DMS53 treated with DMSO at 0.1 percent for 48 hours (cell line): ENCODE measurements at regions not wholly inside any gene's neighbourhood (a gene's known extent, or its start where the extent isn't known, plus 50 kb on each side); places are given as distances from the start of the nearest gene placed in this dataset.
"Not testable (repeated sequence)": the region's sequence is repeated elsewhere in the genome, so short reads cannot be mapped to it uniquely, and the experiment has no call there.

Experiments used
- DNase-seq: peaks from one replicate; lab custom pipeline; 2025; ENCODE audit not compliant: unreplicated experiment; lab: John Stamatoyannopoulos, UW

DNA sequence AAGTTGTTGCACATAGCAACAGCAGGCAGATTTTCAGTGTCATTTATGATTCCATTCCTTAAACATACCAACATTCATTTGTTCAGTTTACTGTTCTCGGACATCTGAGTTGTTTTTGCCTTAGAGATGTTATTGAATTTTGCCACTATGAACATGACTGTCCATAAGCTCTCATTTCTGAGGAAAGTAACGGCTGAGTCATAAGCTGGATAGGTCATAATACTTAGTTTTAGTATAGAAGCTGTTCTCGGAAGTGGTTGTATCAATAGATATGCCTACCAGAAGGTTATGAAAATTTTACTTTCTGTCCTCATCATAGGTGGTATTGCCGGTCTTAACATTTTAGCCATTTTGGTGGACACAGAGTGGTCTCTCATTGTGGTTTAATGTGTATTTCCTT is 157.1 kb upstream of the CLNK start:
- DNase-seq, result no peak

GRCh38 chr4:10837151-10837550 is 152.6 kb upstream of the CLNK start:
- DNase-seq, result no peak

GRCh38 chr4:10832806-10833628 is 148.4 kb upstream of the CLNK start:
- DNase-seq, result no peak

DNA sequence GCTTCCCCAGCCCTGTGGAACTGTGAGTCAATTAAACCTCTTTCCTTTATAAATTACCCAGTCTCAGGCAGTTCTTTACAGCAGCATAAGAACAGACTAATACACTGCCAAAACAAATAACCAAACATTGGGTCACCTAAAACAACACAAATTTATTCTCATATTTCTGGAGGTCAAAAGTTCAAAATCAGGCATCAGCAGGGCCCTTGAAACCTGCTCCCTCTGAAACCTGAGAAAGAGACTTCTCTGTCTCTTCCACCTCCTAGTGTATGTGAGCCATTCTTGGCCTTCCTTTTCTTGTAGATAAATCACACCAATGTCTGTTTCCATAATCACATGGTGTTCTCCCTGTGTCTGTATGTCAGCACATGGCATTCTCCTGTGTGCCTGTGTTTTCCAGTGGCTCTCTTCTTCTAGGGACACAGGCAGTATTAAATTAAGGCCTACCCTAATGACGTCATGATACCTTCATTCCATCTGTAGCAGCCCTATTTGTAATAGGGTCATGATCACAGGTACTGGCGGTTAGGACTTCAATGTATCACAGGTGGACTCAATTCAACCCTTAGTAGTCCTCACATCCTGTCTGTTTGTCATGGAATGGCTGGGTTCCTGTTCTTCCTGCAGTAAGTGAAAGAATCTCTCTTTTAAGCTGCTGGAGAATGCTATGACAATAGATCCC is 147.3 kb upstream of the CLNK start:
- DNase-seq, result no peak

DNA sequence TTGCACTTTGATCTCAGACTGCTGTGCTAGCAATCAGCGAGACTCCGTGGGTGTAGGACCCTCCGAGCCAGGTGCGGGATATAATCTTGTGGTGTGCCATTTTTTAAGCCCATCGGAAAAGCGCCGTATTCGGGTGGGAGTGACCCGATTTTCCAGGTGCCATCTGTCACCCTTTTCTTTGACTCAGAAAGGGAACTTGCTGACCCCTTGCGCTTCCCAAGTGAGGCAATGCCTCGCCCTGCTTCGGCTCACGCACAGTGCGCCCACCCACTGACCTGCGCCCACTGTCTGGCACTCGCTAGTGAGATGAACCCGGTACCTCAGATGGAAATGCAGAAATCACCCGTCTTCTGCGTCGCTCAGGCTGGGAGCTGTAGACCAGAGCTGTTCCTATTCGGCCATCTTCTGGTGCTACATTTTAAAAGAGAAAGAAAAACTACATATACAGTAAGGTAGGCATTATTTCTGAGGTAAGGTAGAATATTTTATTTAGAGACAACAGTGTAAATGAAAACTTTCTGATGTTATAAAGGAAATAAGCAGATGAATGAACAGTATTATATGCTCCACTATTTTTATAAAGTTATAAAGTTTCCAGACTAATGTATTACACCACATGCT is 144.5 kb upstream of the CLNK start:
- DNase-seq, result peak; percentile 17

- DNase-seq, result no peak
Measured at GRCh38 chr4:10821826-10822225, 137.3 kb upstream of the CLNK start.

DNA sequence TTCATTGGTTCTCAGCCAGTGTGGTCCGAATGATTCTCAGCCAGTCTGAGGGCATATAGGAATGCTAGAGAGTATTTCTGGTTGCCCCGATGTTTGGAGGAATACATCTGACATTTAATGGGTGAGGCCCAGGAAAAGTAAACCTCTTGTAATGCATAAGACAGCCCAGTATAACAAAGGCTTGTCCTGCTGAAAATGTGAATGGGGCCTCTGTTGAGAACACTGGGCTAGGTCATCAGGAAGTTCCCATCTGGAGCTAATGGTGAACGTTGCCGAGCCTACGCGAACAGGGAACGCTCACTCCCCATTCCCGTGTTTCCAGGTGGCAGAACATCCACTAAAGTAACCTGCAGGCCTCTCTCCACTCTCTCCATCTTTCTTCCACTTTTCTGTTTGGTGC is 132.0 kb upstream of the CLNK start:
- no peak for DNase-seq

- DNase-seq, result no peak
Measured at GRCh38 chr4:10811991-10812390, 127.4 kb upstream of the CLNK start.

- DNase-seq, result no peak
Measured at GRCh38 chr4:10810411-10810810, 125.8 kb upstream of the CLNK start.

DNA sequence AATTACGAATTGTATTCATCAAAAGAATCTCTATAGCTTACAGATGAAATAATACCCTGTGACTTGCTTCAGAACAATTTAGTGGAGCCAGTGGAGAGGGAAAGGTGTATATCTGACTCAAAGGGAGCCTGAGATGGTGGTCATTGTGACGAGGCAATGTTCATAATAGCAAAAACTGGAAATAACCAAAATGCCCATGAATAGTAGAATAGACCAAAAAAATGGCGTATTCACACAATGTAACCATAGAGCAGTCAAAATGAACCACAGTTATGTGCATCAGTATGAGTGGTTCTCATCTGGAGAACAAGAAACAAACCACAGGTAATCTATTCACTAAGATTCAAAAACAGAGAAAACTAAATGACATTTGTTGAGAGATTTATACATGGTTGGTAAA is 125.3 kb upstream of the CLNK start:
- no peak for DNase-seq

- no peak for DNase-seq
Measured at GRCh38 chr4:10808591-10808990, 124.0 kb upstream of the CLNK start.

- DNase-seq, result no peak
Measured at GRCh38 chr4:10806953-10807645, 122.5 kb upstream of the CLNK start.

GRCh38 chr4:10803713-10804343 is 119.3 kb upstream of the CLNK start:
- no peak for DNase-seq

- no peak for DNase-seq
Measured at GRCh38 chr4:10787365-10787764, 102.8 kb upstream of the CLNK start.

- DNase-seq, result no peak
Measured at GRCh38 chr4:10784621-10785020, 100.1 kb upstream of the CLNK start.

DNA sequence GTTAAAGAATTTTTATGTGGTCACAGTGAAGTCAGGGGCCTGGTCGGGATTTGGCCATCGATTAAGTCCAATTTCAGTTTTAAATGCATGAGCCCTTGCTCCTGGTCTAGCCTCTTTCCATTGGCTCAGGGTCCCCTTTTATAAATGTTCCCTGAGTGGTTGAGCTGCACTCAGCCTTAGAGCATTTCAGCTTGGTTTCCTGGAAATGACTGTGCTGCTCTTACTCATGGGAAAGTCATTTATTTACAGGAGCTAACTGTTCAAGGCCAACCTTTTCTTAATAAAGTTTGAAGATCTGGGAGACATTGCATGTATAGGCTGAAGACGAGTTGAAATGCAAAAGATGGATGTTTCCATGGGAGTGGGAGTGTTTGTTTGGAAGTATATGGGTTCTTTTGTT is 98.8 kb upstream of the CLNK start:
- DNase-seq, result no peak

DNA sequence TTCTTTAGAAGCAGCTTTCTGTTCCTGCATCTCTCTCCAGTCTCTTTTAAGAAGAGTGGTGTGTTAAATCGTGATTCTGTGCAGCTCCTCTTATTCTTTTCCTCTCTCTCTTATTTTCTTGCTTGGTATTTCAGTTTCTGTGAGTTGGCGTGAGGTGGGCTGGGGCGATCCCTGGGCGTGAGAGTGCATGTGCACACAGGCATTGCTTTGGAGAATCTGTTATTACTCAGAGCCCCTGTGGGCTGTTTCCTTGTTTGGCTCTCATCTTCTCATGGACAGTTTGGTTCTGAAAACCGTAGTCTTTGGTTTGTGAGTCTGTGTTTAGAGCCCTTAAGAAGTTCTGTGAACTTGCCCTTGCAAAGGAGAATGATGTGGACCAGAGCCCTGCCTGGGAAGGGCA is 97.2 kb upstream of the CLNK start:
- no peak for DNase-seq

- not testable (repeated sequence) for DNase-seq
Measured at GRCh38 chr4:10780803-10781202, 96.2 kb upstream of the CLNK start.

DNA sequence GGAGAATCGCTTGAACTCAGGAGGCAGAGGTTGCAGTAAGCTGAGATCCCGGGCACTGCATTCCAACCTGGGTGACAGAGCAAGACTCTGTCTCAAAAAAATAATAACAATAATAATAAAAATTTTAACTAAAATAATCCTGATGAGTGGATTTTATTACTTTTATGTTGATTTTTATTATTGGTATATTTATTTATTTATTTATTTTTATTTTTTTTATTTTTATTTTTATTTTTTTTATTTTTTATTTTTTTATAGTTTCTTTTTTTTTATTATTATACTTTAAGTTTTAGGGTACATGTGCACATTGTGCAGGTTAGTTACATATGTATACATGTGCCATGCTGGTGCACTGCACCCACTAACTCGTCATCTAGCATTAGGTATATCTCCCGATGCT is 90.6 kb upstream of the CLNK start:
- not testable (repeated sequence) for DNase-seq

DNA sequence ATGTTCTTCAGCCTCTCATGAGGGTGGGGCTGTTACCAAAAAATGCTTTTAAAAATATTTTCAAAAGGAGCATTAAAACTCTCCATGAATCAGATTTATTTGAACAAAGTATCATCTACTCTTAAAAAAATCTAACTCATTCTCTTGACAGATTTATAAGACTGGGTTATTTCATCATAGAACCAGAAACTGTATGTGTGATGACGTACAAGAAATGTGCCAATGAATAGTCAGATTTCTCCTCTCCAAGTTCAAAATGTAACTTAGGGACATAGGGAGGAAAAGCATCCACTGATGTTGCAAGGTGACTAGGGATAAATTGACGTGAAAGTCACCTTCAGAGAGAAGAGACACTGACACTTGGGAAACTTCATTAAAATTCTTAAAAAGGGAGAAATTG is 89.1 kb upstream of the CLNK start:
- DNase-seq, result no peak

- DNase-seq, result peak; percentile 87
Measured at GRCh38 chr4:10773010-10773409, 88.4 kb upstream of the CLNK start.
